Frontal cortex (tissue), 3 donors: ENCODE measurements at regions not wholly inside any gene's neighbourhood (a gene's known extent, or its start where the extent isn't known, plus 50 kb on each side); places are given as distances from the start of the nearest gene placed in this dataset.
A peak's percentile ranks its signal among the peaks of the same experiment; 100 is the strongest.

Experiments
- DNase-seq, 2 donors: peaks; one replicate each; pipeline ENCODE4 v3.0.0; 2012; ENCODE audit warnings: low spot score in 2 of 2
- FAIRE-seq: peaks from 2 replicates; lab custom pipeline; 2012; peaks lifted over from hg19 to GRCh38; lab: Jason Lieb, UNC
- donor health status: control.
- donor health status: control.
- donor health status: control.

GRCh38 chr7:81549484-81550016, 220.3 kb downstream of the HGF start:
- FAIRE-seq = no peak
- no peak for DNase-seq

DNA sequence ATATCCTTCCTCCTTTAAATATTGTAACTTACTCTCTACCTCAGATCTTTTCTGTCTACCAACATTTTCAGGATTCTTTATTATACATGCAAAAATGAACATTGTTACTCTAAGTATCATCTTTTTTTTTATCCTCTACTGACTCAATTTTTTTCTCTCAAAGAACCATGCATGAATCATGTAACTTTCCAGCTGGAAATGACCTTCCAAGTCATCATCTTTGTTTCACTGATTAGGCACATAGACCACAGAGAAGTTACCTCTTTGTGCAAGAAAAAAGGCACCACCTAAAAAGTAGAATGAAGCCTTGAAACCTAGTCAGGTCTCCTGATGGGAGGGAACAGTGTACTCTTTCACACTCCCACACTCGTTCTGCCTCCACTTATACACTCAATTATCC, 234.9 kb downstream of the HGF start:
- DNase-seq (no peak), FAIRE-seq (no peak)

DNA sequence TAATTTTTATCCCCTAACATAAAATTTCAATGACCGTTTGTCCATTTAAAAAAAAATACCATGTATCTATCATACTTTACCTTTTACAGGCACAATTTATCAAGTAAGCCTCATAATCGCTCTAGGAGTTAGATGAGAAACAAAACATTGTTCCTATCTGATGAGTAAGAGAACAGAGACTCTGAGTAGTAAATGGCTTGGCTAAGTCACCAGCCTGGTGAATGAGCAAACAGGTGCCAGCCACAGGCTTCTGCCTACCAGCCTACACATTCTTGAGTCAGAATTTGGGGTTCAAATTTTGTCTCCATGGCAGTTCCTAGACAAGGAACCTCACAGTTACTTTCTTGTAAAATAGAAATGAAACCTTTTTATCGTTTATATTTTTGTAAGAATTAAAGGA, 235.4 kb downstream of the HGF start:
- FAIRE-seq = no peak
- DNase-seq = no peak

DNA sequence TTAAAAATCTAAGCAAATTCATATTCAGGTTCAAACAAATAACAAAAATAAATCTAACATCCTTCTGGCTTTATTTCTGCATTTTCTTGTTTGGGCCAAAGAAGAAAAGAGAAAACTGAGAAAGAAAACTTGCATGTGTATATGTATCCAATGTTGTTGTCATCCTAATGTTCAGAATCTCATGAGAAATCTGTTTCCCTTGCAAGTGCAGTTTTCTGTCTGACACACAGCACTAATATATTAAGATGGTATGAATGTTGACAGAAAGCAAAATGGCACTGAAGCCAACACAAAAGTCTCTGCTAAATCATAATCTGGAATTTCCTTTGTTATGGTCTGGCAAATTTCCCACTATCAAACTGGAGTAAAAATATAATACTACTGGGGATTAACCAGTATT, 235.9 kb downstream of the HGF start:
- DNase-seq (no peak), FAIRE-seq (no peak)

- no peak for FAIRE-seq
- no peak for DNase-seq
Observed at GRCh38 chr7:81533426-81533825, 236.4 kb downstream of the HGF start.

GRCh38 chr7:81529785-81530184, 240.1 kb downstream of the HGF start:
- DNase-seq (no peak), FAIRE-seq (no peak)

- DNase-seq (no peak), FAIRE-seq (no peak)
Observed at GRCh38 chr7:81527651-81528050, 242.2 kb downstream of the HGF start.

DNA sequence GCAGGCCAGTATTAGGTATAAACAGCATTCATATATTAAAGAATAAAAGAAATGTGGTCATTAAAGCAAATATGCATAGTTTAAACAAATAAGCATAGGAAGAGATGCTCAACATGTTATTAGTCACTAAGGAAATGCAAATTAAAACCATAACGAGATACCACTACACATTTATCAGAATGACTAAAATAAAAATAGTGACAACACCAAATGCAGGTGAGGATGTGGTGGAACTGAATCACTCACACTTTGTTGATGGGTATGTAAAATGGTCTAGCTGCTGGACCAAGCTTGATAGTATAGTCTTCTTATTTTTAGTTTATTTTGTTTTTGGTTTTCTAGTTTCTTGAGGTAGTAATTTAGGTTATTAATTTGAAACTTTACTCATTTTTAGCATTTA, 242.9 kb downstream of the HGF start:
- FAIRE-seq = no peak
- DNase-seq = no peak

GRCh38 chr7:81525841-81526240, 244.0 kb downstream of the HGF start:
- no peak for FAIRE-seq
- no peak for DNase-seq

DNA sequence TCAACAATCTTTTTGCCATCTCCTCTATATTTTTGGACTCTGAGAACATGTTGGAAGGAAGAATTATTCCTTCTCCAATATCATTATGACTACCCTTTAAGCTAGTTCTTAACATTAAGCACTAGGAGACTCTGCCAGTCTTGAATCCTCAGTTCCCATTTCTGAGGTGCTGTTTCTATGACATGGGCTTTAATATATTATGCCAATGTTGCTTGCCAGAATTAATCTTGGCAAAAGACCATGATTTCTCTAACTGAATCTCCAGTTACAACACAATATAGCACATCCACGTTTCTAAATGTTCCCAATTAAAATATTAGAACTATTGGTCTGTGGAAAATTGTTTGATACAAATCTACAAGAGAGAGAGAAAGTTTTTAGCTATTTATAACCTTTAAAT, 250.0 kb downstream of the HGF start:
- no peak for DNase-seq
- no peak for FAIRE-seq

- DNase-seq = no peak
- no peak for FAIRE-seq
Observed at GRCh38 chr7:81516898-81517297, 252.9 kb downstream of the HGF start.

DNA sequence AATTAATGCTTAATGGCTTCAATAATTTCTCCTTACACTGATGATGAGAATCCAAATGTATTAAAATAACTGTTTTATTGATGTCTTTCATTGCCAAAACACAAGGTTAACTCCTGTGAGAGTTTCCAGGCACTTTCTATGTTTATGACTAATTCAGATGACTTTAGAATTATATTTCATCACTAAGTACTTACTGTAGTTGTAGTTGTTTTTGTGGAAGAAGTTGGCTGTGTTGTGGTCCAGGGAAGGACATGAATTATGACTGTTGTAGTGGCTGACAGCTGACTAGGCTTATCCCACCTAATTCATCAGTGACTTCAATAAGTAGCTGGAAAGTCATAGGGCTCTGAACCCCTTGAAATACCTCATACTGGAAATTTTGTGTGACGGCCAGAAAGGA, 254.8 kb downstream of the HGF start:
- no peak for FAIRE-seq

DNA sequence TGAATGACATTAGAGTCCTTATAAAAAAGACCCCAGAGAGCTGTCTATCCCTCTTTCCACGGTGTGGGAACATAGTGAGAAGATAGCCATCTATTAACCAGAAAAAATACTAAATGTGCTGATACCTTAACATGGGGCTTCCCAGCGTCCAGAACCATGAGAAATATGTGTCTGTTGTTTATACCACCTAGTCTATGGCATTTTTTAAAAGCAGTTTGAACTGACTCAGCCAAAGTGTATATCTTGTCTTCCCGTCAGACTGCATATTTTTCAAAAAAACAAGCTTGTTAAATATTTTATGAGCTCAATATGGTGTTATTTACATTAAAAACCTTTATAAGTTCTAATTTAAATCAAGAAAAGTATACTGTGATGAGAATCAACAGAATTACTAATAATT, 255.3 kb downstream of the HGF start:
- DNase-seq = no peak
- no peak for FAIRE-seq

More for the DNA sequence above, 254.8 kb downstream of the HGF start:
- no peak for DNase-seq

- no peak for FAIRE-seq
Observed at GRCh38 chr7:81510122-81510521, 259.7 kb downstream of the HGF start.

GRCh38 chr7:81507221-81507620, 262.6 kb downstream of the HGF start:
- DNase-seq (no peak), FAIRE-seq (no peak)

More at GRCh38 chr7:81510122-81510521, 259.7 kb downstream of the HGF start:
- DNase-seq = no peak

GRCh38 chr7:81506609-81507008, 263.2 kb downstream of the HGF start:
- DNase-seq (no peak), FAIRE-seq (no peak)

- no peak for DNase-seq
- peak; percentile 88 for FAIRE-seq
Observed at GRCh38 chr7:81503771-81504170, 266.1 kb downstream of the HGF start.

- DNase-seq = no peak
- FAIRE-seq = no peak
Observed at GRCh38 chr7:81503336-81503735, 266.5 kb downstream of the HGF start.

DNA sequence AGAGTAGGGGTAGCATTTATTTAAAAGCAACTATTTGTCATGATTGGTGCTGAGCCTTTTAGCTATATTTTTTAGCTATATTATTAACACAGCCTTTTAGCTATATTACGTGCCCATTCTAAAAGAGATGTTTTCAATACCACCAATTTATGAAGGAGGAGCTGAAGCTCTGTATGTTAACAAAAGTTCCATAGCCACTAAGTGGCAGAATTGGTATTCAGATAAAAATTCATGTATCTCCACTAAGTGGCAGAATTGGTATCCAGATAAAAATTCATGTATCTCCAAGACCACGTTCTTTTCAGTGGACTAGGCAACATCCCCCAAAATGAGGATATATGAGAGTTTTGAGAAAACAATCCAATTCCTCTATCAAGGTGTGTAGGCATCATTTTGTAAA, 268.6 kb downstream of the HGF start:
- DNase-seq (no peak), FAIRE-seq (no peak)

- FAIRE-seq = no peak
- DNase-seq = no peak
Observed at GRCh38 chr7:81500631-81501030, 269.2 kb downstream of the HGF start.

DNA sequence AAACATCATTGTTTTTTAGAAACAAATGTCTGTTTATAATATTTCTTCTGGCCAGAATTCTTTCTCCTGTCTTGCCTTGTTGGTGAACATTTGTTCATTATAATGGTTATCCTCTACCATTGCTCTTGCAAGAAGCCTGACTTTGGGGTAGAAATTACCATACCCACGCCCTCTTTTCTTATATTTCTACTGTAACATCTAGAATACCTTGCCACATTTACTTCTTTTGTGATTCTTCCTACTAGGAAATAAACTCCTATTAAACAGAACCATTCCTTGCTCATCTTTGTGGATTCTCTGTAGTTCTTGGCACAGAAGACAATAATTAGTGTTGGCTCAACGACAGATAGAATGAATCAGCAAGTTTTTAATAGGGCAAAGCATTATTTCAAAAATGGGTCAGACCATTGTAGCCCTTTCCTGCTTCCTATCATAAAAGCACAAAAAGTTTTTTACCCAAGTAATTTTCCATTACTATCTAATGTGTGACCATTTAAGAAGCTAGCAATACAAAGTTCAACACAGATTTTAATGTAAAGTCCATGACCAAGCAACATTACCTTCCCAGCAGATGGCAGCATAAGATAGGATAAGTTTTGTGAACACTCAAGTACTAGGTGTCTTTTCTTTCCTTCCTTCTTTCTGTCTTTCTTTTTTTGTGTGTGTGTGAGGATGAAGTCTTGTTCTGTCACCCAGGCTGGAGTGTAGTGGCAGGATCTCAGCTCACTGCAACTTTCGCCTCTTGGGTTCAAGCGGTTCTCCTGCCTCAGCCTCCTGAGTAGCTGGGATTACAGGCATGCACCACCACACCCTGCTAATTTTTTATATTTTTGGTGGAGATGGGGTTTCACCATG, 270.4 kb downstream of the HGF start:
- FAIRE-seq = peak; percentile 91
- DNase-seq = peak; percentile 20 to 31

GRCh38 chr7:81498176-81498575, 271.7 kb downstream of the HGF start:
- DNase-seq = no peak
- FAIRE-seq = no peak
